GM10266 (cell line): ENCODE measurements at regions not wholly inside any gene's neighbourhood (a gene's known extent, or its start where the extent isn't known, plus 50 kb on each side); places are given as distances from the start of the nearest gene placed in this dataset.
"Not testable (repeated sequence)": the region's sequence is repeated elsewhere in the genome, so short reads cannot be mapped to it uniquely, and the experiment has no call there.

Experiments
- DNase-seq: peaks from one replicate; pipeline ENCODE4 v3.0.0; 2012; ENCODE audit errors: extremely low spot score
- TF ChIP-seq, protein P1 (sequence below): IDR thresholded peaks from 2 replicates; pipeline ENCODE4 v1.5.1; 2012; ENCODE audit warnings: mild to moderate bottlenecking, low read depth; ENCODE audit not compliant: control insufficient read depth, insufficient read depth; ENCODE audit errors: missing control alignments

GRCh38 chr9:99488131-99489059 is 266.3 kb downstream of the SEC61B start:
- no peak for DNase-seq
- TF ChIP-seq, protein P1, sequence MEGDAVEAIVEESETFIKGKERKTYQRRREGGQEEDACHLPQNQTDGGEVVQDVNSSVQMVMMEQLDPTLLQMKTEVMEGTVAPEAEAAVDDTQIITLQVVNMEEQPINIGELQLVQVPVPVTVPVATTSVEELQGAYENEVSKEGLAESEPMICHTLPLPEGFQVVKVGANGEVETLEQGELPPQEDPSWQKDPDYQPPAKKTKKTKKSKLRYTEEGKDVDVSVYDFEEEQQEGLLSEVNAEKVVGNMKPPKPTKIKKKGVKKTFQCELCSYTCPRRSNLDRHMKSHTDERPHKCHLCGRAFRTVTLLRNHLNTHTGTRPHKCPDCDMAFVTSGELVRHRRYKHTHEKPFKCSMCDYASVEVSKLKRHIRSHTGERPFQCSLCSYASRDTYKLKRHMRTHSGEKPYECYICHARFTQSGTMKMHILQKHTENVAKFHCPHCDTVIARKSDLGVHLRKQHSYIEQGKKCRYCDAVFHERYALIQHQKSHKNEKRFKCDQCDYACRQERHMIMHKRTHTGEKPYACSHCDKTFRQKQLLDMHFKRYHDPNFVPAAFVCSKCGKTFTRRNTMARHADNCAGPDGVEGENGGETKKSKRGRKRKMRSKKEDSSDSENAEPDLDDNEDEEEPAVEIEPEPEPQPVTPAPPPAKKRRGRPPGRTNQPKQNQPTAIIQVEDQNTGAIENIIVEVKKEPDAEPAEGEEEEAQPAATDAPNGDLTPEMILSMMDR, result no peak

DNA sequence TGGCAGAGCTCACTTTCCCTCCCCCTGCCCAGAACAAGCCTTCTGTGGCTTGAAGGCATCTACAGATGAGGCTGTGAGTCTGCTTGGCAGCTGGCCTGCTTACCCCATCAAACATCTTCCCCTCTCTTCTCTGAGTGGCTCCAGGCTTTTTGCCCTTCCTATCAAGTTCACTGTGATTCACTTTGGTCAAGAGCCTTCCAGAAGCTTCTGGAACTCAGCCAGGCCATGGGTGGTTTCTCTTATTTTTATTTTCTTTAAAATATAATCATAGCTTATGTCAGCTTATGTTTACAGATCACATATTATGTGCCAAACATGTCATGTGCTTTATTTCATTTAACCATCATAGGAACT is 267.0 kb downstream of the SEC61B start:
- DNase-seq, result no peak
- TF ChIP-seq, protein P1, result no peak

GRCh38 chr9:99490729-99491128 is 268.6 kb downstream of the SEC61B start:
- TF ChIP-seq, protein P1, result no peak
- DNase-seq, result no peak

DNA sequence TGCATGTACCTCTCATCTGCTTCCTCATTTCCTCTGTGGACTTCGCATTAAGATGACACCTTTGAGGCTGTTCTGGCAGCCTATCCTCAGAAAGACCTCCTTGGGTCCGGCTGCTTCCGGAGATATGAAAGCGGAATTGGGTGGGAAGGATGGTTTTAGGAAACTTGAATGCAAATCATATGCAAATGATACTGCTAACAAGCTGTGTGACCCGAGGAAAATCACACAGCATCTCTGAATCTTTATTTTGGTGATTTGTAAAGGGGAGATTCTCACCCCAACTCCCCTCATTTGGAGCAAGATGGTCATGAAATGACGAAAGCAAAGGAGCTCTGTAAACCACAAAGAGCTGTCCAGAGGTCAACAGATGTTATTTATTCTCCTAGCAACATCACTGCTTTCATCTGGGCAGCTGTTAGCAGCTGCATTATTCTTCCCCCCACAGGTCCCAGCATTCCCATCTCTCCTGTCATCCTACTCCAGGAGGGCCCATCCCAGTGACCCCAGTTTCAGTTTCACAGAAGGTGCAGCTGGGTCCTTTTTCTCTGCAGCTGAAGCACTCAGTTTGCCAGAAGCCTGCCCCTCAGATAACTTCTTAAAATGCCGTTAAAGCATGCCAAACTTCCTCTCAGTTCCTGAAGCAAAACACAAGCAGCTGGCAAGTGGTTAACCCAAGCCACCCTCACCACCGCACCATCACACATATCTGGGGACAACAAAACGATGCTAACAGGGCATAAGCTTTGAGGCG is 269.5 kb downstream of the SEC61B start:
- TF ChIP-seq, protein P1, result no peak
- DNase-seq, result no peak

DNA sequence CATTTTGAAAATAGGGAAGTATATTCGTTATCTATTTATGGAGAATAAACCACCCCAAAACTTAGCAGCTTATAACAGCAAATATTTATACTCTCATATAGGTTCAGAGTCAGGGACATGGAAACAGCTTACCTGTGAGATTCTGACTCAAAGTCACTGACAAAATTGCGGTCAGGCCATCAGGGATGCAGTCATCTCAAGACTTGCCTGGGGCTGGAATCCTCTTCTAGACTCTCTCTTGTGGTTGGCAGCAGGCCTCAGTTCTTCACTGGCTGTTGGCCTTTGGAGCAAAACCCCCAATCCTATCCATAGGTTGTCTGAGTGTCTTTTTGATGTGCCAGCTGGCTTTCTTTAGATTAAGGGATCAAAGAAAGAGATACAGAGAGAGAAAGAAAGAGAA is 275.6 kb downstream of the SEC61B start:
- TF ChIP-seq, protein P1, result no peak
- no peak for DNase-seq

DNA sequence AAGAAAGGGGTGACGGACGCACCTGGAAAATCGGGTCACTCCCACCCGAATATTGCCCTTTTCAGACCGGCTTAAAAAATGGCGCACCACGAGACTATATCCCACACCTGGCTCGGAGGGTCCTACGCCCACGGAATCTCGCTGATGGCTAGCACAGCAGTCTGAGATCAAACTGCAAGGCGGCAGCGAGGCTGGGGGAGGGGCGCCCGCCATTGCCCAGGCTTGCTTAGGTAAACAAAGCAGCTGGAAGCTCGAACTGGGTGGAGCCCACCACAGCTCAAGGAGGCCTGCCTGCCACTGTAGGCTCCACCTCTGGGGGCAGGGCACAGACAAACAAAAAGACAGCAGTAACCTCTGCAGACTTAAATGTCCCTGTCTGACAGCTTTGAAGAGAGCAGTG is 276.9 kb downstream of the SEC61B start:
- DNase-seq, result not testable (repeated sequence)

DNA sequence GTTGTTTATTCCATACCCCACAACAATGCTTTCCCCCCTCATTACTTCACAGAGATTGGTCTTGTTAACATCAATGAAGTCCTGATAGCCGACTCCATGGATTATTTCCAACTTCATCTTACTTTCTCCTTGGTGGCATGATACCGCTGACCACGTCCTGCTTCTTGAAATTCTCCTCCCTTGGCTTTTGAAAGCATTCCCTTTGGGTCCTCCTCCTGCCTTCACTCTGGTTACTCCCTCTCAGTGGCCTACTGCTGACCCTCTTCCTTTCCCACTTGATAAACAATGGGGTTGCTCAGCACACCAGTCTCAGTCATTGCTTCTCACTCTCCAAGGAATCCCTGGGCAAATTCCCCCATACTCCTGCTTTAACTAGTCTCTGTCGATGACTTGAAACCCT is 283.9 kb downstream of the SEC61B start:
- TF ChIP-seq, protein P1, result no peak
- no peak for DNase-seq
